Smooth muscle cell of the brain vasculature (primary cell): ENCODE measurements at regions not wholly inside any gene's neighbourhood (a gene's known extent, or its start where the extent isn't known, plus 50 kb on each side); places are given as distances from the start of the nearest gene placed in this dataset.

Experiments used
- DNase-seq: peaks from one replicate; pipeline ENCODE4 v3.0.0-alpha.2; 2012; ENCODE audit warnings: low read depth, low spot score

DNA sequence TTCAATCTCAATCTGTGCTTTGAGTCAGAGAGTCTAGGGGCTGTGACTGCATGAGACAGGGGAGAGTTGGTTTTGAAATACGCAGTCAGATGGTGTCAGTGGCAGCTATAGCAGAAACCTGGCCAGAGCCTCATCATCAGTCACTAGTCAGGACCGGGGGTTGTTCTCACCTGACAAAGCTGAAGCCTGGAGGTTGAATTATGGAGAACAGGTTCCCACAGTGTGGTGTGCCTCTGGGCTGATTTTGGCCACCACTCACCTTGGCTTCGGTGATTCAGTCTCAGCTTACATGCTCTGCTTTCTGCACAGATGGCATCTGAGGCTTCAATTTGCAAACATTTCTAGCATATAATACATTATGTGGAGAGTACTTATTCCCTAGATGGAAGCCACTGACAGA is 387.3 kb downstream of the YTHDC2 start:
- DNase-seq: no peak

- DNase-seq: no peak
These were observed 388.2 kb downstream of the YTHDC2 start for GRCh38 chr5:113901718-113902117.

- DNase-seq: no peak
These were observed 389.6 kb downstream of the YTHDC2 start for GRCh38 chr5:113902917-113903660.

DNA sequence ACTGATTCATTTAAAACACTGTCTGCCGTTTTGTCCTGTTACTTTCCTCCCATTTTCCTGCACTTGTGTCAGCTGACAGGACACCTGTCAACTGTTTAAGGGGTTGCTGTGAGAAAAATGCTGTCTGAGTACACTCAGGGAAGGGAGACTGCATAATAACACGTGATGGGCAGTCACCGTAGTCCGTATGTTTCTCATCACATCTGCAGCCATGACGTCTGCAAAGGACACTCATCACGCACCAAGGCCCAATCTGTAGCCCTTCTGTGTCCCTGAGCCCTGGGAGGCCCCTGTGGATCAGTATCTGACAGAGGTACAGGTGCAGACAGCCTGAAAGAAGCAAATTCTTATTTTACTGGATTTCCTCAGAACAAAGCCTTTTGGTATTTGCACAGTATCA is 396.3 kb downstream of the YTHDC2 start:
- no peak for DNase-seq

GRCh38 chr5:113917997-113918396 is 404.5 kb downstream of the YTHDC2 start:
- no peak for DNase-seq

DNA sequence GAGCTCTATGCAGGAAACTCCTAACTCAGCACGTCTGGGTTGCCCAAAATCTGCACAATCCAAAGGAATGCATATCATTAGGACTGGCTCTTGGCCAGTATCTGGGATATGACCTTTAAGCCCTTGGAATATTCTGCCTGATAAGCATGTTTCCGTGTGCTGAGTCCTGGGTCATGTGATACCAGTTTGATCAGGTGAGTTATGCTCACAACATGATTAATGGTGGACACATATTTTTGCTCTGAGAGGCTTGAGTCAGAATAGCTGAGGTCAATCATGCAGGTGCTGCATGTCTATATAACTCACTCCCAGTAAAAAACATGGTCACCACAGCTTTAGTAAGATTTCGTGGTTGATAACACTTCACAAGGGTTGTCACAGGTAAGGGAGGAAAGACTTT is 408.8 kb downstream of the YTHDC2 start:
- no peak for DNase-seq

- DNase-seq: no peak
These were observed 422.0 kb downstream of the YTHDC2 start for GRCh38 chr5:113935453-113935852.

- DNase-seq: no peak
These were observed 423.8 kb downstream of the YTHDC2 start for GRCh38 chr5:113937301-113937700.

DNA sequence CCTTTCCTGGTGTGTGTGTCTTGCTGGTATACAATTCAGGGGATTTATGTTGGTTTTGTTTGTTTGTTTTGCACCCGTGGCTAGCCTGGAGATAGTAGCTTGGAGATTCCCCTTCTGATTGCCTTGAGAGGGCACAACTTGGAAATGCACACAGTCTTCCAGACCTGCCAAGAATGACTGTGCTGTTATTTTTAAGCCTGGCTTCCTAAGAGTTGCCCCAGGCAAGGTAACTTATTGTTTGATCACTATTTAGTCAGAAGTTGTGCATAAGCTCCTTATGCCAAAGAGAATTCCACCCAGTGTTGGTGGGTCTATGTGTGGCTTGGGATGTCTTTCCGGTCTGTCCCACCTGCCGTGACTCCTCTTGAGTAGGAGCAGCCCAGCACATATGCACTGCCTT is 421.9 kb upstream of the KCNN2 start:
- DNase-seq: no peak

- no peak for DNase-seq
These were observed 411.7 kb upstream of the KCNN2 start for GRCh38 chr5:113950186-113950585.

DNA sequence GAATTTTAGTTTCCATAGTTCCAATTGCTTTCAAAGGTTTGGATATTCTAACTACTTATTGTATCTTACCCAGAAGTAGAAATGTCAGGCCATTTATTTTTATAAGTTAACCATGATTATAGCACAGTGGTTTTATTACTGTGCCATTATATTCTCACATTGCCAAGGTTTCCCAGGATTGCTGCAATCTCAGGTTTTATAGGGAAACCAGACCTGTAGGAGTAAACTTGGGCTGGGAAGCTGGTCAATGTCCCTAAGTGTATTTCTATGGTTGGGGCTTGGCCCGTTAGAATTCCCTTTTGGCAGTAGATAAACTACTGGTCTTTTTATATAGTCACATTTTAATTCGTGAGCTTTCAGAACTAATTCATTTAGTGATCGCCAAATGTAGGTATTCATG is 396.6 kb upstream of the KCNN2 start:
- no peak for DNase-seq

GRCh38 chr5:113969901-113970300 is 392.0 kb upstream of the KCNN2 start:
- no peak for DNase-seq

DNA sequence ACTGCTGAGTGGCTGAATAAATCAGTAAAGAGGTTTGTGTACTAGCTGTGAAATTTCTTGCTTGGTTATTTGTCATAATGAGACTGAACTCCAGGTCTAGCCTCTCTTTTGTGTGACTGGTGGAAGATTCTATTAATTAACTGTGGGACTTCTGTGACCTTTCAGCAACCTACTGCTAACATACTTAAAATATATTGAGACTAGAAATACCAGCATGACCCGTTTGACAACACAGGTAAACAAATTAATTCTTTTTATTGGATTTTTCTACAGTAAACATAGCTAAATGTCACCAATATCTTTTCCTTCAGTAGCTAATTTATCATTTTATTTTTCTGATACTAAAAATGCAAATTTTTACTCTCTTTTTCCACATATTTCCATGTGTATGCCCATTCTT is 390.4 kb upstream of the KCNN2 start:
- DNase-seq: no peak

DNA sequence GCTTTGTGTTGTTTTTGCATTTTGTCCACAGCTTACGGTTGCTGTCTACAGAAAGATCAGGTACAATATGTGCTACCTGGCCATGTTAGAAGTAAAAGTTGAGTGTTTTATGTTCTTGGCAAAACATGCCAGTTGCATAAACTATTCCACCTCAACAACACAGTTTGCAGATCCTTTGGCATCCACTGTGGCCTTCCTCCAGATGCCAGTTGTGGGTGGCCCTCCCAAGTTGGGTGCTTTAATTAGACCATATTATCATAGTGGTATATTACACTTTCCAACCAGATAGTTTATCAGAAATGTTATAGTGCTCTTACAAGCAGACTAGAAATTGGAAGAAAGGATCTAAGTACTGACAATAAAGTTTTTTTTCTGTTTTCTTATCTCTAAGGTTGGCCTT is 386.9 kb upstream of the KCNN2 start:
- no peak for DNase-seq

DNA sequence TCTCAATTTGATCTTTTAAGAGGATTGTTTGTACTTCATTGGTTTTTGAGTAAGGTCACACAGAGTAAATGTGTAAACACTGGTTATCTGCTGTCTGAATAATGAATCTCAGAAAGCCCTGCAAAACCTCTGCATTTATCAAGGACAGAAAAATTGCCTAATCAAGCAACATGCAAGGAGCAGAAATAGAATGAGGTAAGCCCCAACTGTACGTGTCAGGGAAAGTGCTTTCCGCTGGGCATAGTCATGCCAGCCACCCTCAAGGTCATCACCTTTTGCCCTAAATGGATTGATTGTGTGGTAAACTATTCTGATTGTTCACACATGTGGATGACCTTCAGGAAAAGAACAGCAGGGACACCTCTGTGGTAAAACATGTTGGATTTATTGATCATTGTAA is 376.9 kb upstream of the KCNN2 start:
- no peak for DNase-seq

- DNase-seq: no peak
These were observed 376.4 kb upstream of the KCNN2 start for GRCh38 chr5:113985505-113985904.

DNA sequence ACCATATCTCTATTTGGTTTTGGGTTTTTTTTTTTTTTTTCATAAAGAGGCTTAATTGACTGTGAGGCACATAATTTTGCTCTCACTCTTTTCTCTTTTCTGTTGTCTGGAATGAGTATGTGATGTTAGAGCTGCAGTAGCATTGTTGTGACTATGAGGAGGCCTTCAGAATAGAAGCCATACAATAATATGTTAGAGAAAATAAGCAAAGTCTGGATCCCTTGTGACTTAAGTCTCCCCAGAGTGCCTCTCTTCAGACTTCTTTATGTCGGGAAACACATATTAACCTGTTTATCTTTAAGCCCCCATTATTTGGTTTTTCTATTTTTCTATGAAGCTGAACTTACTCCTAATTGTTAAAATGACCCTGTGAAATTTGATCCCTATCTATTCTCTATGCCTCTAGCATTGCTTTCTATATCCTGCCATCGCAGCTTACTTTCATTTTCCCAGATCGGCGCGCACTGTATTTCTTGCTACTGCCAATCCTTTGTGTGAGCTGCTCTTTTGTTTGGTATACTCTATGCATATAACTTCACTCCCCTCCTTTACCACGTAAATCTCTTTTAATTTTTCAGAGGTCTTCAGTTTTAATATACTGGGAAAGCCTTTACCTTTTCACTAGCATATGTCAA is 372.5 kb upstream of the KCNN2 start:
- no peak for DNase-seq

DNA sequence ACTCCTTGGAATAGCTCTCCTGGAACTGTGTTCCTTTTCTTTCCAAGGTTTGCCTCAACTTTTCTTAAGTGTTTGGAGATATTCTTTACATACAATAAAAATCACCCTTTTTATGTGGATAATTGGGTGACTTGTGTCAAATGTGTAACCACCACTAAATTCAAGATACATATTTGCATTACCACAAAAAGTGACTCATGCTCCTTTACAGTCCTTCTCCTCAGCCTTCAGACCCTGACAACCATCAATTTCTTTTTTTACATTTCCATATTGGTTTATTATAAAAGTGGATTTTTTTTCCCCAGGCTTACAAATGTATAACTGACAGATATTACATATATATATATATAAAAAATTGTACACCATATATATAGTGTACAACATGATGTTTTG is 372.0 kb upstream of the KCNN2 start:
- DNase-seq: no peak

DNA sequence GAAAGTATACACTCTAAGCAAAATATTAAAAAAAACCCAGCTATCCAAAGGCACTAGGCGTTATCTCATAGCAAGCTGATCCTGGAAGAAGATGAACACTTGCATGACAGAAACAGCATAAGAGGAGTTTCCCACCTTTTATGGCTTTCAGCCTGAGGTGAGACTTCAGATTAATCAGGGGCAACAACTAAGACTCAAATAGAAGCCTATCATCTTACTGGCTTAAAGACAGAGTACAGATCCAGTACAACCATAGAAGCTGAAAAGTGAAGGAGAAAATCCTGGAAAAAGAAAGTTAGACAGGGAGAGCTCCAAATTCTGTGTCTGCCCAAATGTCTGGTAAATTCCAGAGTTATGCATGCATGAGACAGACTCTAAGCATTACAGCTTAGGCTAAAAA is 360.8 kb upstream of the KCNN2 start:
- no peak for DNase-seq

- DNase-seq: no peak
These were observed 355.3 kb upstream of the KCNN2 start for GRCh38 chr5:114006582-114006981.

GRCh38 chr5:114007678-114008077 is 354.2 kb upstream of the KCNN2 start:
- DNase-seq: no peak

- DNase-seq: no peak
These were observed 351.5 kb upstream of the KCNN2 start for GRCh38 chr5:114010362-114010761.

GRCh38 chr5:114018186-114018585 is 343.7 kb upstream of the KCNN2 start:
- DNase-seq: no peak

- DNase-seq: no peak
These were observed 323.1 kb upstream of the KCNN2 start for GRCh38 chr5:114038756-114039155.
